Dedifferentiated amniotic fluid mesenchymal stem cell (primary cell): ENCODE measurements at regions not wholly inside any gene's neighbourhood (a gene's known extent, or its start where the extent isn't known, plus 50 kb on each side); places are given as distances from the start of the nearest gene placed in this dataset.
A peak's percentile ranks its signal among the peaks of the same experiment; 100 is the strongest.

Experiments used
- DNase-seq: peaks from one replicate; pipeline ENCODE4 v3.0.0-alpha.2; 2016; ENCODE audit errors: extremely low spot score

DNA sequence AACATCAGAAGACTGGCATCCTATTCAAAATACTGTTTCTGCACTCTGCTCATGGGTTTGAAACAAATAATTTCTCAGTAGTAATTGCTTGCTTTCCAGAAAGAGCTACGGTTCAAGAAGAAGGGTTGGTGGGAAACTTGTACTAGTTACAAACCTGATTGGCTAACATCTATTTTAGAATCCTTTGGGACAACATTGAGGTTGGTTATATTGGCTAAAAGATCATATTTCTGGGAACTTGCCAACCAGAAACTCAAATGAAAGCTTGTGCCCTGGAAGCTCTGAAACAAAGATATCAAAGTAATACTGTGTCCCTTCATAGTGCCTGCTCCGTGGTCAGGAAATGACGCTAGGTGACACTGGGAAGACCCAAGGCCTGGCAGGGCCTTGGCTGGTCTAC lies 141.7 kb downstream of the LACC1 start:
- no peak for DNase-seq

DNA sequence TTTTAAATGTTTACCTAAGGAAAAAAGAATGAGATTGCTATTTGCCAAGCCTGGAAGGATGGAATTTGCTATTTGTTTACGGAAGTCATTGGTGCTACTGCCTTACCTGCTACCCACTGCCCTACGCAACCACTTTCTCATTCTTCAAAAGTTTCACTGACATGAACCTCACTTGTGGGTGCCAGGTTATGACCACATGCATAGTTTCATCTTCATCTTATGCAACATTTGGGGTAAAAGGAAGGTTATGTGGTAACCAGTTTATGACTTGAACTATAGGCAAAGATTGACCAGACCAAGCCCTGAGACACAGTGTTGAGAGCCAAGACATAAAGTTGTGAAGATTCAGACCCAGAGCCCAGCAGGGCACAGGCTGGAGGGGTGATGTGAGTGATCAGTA lies 142.5 kb downstream of the LACC1 start:
- no peak for DNase-seq

DNA sequence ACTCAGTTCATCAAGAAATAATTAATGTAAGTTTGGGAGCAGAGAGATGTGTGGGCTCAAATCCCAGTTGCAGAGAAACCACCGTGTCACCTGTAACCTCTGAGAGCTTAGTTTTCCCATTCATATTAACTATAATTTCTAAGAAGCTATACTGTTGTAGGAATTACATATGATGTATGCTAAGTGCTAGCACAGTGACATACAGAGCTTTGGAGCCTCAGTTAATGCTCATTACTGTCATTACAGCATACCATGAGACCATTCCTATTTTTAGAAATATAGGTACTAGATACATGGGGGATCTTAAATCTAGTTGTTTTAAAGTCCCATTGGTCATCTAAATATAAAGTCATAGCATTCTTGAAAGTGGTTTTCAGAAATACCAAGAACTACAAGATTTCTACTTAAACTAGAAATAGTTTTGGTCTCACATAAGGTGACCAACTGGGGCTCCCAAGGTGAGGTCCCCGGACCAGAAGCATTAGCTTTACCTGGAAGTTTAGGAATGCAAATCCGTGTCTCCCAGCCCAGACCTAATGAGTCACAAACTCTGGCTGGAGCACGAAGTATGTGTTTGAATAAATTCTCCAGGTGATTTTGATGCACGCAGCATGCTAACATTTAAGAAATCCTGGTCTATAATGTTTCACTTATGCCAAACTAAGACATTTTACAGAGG lies 144.6 kb downstream of the LACC1 start:
- no peak for DNase-seq

DNA sequence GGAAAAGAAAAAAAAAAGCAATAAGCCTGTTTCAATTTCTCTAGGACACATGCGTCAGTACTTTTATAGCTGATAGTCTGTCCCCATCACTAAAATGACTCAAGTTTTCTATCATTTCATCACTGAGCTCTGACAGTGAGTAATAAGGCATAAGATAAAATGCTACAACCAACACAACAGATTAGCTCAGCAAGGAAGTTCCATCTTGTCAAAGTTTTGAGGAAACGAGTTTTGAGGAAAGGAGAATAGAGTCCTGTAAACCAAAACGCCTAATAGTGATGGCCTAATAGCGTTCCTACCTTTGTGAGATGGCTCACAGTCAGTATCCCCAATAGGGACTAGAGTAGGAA lies 145.1 kb downstream of the LACC1 start:
- no peak for DNase-seq

DNA sequence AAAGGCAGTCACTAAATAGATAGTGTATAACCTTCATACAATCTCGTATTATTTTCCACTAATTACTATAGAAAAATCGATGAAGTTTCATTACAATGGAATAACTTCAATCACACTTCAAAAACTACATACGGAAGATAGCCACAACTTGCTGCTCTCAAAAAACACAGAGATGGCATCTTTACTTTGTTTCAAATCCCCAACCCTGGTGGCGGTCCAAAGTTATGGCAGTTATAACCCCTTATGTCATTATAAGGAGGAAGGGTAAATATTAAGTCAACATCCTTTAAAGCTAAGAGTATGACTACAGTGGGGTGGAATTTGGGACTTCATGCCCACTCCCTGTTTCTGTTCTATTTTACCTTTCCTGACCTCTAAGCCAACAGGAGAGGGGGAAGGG lies 146.5 kb downstream of the LACC1 start:
- no peak for DNase-seq

DNA sequence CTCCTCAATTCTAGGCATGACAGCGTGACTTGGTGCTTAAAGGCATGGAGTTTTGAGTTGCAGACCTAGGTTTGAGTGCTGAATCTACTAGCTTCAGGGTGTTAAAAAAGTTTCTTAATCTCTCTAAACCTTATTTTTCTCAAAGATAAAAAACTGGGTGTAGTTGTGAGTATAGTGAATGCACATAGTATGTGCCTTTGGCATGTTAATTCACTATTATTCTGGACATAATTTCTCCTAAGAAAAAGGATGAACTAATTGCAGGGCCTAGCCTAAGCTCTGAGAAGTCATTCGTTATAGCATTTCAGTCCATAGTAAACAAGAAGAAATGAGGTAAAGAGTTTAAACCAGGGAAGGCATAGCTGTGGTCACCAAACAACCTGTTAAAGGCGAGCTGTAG lies 149.0 kb downstream of the LACC1 start:
- no peak for DNase-seq

DNA sequence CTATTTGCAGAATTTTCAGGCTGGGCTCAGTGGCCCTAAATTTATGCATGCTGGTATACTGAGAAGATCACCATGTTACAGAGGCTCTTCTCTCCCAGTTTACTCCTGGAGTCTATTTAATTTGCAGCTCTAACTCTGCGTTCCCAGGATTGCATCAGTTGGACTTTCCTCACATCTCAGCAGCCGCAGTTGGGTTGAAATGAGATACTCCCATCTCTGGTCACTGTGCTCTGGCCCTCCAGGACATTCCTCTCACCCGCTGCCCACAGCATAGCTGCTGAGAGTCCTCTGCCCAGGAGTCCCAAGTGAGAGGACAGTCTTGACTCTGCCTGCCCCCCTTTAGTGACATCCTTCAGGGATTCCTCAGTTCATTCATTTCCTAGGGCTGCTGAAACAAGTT lies 150.9 kb downstream of the LACC1 start:
- DNase-seq = no peak

DNA sequence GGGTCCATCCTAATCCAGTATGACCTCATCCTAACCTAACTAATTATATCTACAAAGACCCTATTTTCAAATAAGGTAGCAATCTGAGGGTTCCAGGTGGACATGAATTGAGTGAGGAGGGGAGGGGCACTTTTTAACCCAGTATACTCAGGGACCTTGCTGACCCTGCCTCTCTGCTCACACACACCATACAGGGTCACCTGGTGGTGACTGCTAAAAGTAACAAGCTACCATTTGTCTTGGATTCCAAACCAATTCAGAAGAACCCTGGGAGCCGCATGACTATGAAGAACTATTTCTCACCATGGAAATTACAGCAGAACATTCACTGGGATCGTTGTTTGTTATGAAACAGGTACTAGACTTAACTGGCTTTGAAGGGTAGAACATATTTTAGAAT lies 151.9 kb downstream of the LACC1 start:
- no peak for DNase-seq

DNA sequence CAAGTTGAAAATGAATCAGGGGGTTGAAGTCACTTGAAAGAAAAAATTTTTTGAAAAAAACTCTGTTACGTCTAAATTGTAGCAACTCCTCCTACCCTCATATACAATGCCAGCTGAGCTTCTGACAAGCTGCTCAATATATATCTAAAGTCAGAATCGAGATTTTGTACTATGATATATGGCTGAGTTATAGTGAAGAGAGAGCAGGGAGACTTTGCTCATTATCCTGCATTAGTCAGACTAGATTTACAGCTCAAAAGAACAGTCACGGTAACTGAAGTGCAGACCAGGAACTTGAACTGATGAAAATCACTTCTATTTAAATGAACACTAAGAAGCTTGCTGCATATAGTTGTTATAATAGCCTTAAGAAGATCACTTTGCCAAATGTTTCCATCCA lies 153.1 kb downstream of the LACC1 start:
- no peak for DNase-seq

DNA sequence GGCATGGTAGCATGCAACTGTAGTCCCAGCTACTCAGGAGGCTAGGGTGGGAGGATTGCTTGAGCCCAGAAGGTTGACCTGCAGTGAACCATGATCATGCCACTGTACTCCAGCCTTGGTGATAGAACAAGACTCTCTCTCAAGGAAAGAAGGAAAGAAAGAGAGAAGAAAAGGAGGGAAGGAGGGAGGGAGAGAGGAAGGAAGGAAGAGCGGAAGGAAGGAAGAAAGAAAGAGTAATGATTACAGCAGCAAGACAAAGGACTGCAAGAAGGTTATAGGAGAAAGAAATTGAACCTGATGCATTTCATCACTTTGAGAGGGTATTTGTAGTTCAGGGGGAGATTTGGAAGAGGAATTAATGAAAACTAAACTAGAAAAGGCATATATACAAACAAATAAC lies 155.7 kb downstream of the LACC1 start:
- DNase-seq = no peak

DNA sequence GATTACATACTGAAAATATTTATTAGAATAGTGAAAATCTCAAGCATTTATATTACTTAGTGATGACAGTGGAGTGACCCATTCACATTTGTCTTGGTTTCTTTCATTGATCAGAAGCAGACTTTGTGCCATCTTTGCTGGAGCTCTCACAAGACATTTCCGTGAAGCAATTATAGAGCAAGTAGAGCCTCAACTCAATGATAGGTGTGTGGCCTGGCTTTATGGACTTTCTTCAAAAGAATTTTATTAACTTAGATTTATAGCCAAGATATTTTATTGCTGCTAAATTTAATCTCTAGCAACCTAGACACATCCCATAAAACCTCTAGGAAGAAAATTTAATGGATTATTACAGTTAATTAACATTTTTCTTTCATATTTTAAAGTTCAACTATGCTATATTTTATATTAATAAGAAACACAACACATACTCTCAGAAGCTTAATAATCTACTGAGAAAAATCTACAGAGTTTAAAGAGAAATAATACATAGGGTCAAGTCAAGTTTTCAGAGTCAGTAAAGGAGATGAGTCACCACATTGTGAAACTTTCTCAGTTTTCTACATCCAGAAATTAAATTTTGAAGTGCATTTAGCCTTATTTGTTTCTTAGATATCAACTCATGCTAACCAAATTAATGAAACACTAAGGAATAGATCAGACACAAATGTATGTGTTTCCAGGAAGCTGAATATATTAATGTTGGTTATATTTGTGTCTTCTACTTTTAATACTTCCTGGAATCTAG lies 160.5 kb downstream of the LACC1 start:
- DNase-seq = no peak

DNA sequence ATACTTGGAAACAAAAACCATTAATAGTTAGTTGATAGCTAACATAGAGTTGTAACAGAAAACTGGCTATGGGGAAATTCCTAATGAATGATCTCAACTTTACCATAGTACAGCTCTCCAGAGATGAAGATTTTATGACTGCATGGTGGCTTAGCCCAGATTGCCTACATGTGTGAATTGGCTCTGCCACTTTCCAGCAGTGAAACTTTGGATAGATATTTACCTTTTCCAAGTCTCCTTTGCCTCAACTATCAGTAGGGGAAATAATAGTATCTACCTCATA lies 161.1 kb downstream of the LACC1 start:
- no peak for DNase-seq

DNA sequence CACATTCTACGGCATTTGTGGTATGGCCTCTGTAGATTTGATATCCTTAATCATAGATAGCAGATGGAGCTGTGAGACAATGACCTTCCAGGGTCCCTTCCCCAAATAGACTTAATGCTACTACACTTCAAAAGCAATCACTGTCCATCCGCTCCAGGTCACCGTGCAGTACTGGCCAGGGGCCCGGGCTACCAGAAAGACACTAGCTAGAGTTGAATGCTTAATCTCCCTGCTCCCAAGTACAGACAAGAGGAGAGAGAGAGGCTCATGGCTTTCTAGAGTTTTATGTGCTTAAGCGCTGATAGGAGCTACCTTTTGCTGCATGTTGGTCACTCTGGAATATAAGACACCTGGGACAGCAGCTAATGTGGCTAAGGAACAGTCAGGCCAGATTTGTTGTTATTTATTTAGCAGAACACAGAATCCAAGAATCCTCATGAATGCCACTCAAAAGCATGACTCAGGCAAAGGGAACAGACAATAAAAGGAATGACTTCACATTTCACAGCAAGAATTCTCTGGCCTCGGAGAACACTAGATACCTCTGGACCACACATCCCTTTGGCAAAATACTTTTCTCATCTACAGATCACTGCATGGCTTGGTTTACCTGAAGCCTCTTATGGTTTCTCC lies 165.0 kb downstream of the LACC1 start:
- DNase-seq = no peak

DNA sequence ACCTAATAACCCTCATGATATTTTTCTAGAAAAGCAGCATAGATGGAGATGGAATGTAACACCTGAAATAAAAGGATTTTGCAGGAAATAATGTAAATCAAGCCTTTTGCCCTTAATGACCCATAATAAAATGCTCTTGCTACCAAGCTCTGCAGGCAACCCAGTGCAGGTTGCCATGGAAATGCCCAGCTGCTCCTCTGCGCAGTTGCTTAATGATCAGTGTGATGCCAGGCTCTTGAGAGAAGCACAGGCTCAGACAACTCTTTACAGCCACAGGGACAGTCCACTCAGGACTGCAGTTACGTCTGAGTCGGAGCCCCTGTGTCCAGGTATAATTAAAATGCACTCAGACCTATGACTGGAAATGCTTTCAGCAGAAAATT lies 165.5 kb downstream of the LACC1 start:
- DNase-seq = no peak

DNA sequence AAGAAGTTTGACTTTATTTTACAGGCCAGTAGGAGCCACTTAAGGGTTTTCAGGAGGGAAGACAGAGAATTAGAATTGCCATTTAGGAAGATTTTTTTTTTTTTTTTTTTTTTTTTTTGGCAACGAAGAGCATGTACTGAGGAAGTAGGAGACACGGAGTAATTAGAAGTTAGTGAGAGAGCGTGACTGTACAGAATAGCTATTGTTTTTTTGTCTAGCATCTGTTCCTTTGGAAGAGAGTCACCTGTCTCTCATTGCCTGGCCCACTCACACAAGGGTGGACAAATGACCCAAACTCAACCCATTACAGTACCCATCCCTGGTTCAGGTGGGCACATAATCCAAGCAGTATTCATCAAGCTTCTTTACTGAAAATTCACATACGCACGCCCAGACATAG lies 166.7 kb downstream of the LACC1 start:
- no peak for DNase-seq

DNA sequence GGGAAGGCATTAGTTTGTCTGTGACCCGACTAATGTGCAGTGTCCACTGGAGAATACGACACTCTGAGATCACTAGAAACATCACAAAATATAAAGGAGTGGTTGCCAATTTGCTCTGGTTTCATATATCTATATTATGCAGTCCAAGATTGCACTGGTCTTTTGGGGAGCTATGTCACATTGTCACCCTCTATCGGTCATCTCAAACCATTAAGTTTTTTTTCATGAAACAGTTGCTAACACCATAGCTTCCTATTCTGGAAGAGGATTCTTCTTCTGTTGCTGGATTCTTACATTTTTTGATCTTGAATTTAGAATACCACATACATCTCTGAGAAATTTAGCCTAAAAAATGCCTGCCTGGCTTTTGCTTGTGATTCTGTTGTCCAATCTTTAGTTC lies 168.6 kb downstream of the LACC1 start:
- DNase-seq = no peak

DNA sequence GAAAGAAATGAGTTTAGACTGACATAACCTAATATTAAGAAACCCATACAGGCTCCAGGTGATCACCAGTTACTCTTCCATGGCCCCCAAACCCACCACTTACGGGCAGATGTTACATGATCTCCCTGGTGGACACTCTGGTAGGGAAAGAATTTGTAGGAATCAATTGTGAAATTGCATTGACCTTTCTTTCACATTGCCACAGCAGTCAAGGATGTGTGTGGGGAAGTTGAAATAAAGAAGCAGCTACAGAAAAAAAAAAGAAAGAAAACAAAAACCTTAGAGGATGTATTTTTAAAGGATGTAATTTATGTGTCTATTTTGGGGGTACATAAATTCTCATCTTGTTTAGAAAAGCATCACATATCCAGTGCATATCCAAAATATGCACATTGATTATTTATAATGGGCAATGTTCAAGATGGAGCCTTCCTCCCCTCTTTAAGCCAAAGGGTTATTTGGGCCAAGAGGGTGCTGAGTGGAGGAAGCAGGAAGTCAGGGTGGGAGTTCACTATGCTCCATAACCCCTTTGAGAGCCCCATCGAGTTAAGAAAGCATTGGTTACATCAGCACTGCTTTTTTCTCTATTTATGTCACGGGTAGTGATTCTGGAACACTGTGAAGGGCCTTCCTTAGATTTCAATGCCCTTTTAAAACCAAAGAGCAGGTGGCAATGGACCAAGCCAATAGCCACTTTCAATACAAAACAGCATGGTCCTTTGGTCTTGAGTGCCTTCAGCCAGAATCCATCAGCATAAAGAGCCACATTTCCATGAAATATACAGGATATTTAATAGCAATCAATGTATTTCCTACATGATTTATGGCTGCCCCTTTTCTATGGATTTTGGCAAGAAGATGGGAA lies 169.6 kb downstream of the LACC1 start:
- no peak for DNase-seq

DNA sequence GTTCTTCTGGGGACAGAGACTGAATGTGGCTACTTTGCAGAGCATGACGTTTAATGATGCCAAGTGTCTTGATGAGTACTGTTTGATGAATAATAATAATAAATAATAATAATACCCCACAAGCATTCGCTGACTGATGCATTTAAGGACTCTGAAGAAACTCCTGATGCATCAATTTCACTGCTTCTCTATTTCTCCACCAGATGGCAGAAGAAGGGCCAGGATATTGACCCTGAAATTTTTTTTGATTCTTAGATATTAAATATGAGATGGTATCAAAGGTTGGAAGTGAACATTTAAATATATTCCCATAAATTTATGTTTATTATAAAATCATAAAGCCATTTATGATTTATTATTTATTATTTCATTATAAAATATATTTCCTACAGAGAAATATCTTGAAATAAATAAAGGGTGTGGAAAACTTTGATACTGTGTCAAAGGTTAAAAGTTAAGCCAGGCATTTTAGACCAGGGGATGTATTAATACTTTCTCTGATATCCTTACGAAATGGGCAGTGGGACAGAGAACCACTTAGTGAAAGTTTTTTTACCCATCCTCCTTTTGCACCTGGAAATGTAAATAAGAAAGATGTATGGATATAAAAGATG lies 170.9 kb downstream of the LACC1 start:
- DNase-seq = no peak

DNA sequence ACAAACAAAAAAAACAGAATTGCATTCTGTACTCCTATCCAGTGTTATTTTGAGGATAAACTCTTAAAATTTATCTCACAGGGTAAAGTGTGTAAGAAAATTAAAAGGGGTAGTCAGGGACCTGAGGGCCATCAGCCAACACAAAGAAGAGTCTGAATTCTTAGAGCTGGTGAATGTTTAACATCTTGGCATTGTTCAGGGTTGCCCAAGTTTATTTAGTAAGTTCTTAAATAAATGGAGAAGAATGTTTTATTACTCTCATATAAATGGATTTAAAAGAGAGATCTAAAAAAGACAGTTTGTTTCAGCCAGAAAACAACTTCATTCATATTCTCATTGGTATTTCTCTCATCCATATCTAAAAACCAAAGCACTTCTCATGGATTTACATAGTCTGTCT lies 171.7 kb downstream of the LACC1 start:
- no peak for DNase-seq

DNA sequence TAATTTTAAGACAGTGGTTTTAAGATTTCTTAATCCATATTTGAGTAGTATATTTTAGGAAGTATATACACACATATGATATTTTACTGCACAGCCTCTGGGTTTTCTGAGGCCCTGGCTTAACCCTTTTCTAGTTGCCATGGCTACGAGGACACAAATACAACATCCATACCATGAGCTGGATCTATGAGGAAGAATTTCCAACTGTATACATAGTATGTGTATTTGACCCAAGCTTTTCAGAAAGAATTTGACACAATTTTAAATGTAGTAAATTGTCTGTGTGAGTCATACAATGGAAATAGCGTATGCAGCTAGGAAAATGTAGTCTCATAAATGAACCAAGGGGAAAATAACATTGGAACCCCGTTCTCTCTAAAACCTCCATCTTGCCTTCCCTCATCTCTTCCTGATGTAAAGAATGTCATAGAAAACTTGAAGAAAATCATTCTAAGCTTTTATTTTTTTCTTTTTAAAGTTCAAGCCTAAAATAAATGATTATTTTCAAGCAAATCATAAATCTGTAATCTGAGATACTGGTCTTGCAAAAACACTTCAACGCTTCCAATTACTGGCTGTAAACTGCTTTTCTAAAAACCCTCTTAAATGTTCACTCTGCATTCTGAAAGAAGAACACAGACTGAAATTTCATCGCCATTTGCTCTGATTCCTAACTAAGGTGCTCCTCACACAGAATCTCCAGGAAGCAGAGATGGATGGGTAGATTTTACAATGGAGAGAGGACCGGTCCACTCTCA lies 172.4 kb downstream of the LACC1 start:
- no peak for DNase-seq

DNA sequence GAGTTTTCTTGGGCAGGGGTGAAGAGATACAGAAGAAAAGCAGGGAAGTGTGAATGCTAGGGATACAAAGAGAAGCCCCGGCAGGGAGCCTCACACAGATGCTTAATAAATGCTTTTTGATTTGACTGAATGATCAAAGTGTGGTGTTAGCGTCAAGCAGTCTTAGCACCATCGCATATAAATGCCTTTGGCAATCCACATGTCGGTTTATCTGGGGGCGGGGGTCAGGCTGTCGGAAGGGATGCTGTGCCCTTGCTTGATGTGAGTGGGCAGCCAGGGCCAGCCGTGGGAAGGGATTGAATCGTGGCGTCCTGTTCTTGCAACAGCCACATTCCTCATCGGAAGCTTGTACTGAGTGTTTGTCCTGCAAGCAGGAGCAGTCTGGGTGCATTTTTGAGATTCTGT lies 173.1 kb downstream of the LACC1 start:
- peak; percentile 64 for DNase-seq

DNA sequence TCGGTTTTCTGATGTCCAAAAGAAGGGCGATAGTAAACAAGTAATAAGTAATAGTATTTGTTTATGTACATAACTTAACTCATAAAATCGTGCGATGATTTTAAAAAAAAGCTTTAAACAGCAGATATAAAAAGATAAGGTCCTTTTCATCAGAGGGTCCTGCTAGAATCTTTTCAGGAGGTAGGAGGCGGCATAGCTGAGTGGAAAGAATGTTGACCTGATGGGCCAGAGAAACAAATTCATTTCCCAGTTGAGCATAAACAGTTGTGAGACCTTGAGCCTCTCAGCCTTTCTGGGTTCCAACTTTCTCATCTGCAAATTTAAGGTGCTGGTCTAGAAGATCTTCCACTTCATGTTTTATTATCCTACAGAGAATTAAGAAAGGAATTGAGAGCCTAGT lies 173.5 kb downstream of the LACC1 start:
- no peak for DNase-seq
